ENCODE measurements at regions not wholly inside any gene's neighbourhood (a gene's known extent, or its start where the extent isn't known, plus 50 kb on each side); places are given as distances from the start of the nearest gene placed in this dataset.

- DNase-seq = peak in 2 of 3 donors; percentile 15 to 17
Measured at GRCh38 chr9:131809941-131810344, 70.1 kb upstream of the RAPGEF1 start.

GRCh38 chr9:131808291-131808690, 68.4 kb upstream of the RAPGEF1 start:
- DNase-seq = no peak

- DNase-seq = peak in 1 of 3 donors; percentile 17
Measured at GRCh38 chr9:131807144-131807983, 67.5 kb upstream of the RAPGEF1 start.

GRCh38 chr9:131805803-131806202, 65.9 kb upstream of the RAPGEF1 start:
- no peak for DNase-seq

- no peak for DNase-seq
Measured at GRCh38 chr9:131804826-131805225, 65.0 kb upstream of the RAPGEF1 start.

- no peak for DNase-seq
Measured at GRCh38 chr9:131803758-131804411, 64.0 kb upstream of the RAPGEF1 start.

- DNase-seq = no peak
Measured at GRCh38 chr9:131801810-131802209, 61.9 kb upstream of the RAPGEF1 start.

- no peak for DNase-seq
Measured at GRCh38 chr9:131800843-131801242, 61.0 kb upstream of the RAPGEF1 start.

- DNase-seq = no peak
Measured at GRCh38 chr9:131800366-131800765, 60.5 kb upstream of the RAPGEF1 start.

- DNase-seq = peak; percentile 39 to 68 (median 53)
Measured at GRCh38 chr9:131799177-131799823, 59.4 kb upstream of the RAPGEF1 start.

GRCh38 chr9:131798246-131798645, 58.4 kb upstream of the RAPGEF1 start:
- DNase-seq = no peak

- no peak for DNase-seq
Measured at GRCh38 chr9:131794393-131794792, 54.5 kb upstream of the RAPGEF1 start.

- DNase-seq = no peak
Measured at GRCh38 chr9:131791542-131792254, 51.8 kb upstream of the RAPGEF1 start.
